Stimulated activated CD8-positive, alpha-beta memory T cell treated with anti-CD3 and anti-CD28 coated beads, Interleukin-15, amount 100 ng/mL, for 4 hours (primary cell): ENCODE measurements at regions not wholly inside any gene's neighbourhood (a gene's known extent, or its start where the extent isn't known, plus 50 kb on each side); places are given as distances from the start of the nearest gene placed in this dataset.
"Not testable (repeated sequence)": the region's sequence is repeated elsewhere in the genome, so short reads cannot be mapped to it uniquely, and the experiment has no call there.

ENCODE experiments used
- DNase-seq, 2 donors: peaks; one replicate each; pipeline ENCODE4 v3.0.0-alpha.2; 2020; ENCODE audit warnings: low read depth in 2 of 2

GRCh38 chr6:8361259-8361658, 74.1 kb downstream of the SLC35B3 start:
- no peak for DNase-seq

DNA sequence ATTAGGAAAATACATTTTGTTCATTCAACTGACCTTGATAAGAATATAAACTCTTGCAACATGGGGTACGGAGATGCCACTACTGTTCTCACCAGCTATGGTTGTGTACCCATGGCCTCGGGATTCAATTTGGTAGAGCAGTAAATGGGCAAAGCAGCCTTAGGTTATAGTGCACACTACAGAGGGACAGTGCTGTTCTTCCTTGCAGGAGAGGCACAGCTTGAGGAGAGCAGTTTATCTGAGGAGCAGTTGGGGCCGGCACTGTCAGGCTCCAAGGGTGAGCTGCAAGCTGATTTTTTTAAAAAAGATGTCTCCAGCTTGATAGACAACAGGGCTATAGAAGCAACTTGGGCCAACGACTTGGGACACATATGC, 82.4 kb downstream of the SLC35B3 start:
- DNase-seq, result no peak

DNA sequence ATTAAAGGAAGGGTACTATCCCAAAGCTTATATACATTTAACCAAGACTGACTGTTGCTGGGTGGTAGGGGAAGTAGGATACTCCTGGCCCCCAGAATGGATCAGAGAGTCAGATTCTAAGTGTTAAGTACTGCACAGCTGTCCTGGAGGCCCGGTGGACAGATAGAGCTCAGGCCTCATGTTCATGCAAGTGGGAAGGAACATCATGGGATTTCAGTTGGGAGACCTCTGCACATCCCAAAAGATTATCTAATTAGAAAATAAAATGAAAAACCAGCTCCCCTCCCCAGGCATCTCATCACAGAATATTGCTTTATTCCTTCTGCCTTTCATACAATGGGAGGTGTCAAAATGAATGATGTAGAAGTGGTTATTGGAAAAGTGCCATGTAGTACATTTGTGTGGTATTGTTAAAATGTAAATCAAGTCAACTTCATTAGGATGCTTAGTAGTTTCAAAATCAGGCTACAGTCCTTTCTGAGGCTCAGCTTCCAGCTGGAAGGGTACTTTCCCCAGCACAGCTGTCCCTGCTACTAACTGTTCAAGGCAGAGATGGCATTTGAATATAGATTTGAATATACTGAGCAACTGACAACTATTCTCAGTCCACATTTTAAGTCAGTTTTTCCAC, 82.9 kb downstream of the SLC35B3 start:
- no peak for DNase-seq

GRCh38 chr6:8343600-8343999, 91.7 kb downstream of the SLC35B3 start:
- DNase-seq, result no peak

DNA sequence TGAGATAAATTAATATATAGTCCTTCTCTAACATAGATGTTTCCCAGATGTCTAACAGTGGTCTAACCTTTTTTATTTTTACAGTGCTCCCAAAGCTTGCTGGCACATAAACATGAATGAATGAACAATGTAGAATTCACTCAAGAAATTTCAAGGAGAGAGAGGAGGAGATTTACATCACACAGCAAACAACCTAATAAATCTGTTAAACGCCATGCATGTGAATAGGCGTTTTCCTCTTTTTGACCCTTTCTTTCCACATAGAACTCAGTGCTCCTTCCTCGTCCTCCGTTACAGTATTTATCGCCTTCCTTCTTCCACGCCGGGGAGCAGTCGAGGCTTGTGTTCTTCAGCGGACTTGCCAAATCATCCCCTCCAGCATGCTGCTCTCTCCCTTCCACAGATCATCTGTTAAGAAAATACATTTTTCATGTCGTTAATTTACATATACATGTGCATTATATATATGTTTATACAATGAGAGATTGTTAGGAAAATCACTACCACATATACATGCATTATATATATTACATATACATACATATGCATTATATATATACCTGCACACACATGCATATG, 93.0 kb downstream of the SLC35B3 start:
- DNase-seq, result no peak

GRCh38 chr6:8337147-8337546, 98.2 kb downstream of the SLC35B3 start:
- no peak for DNase-seq

DNA sequence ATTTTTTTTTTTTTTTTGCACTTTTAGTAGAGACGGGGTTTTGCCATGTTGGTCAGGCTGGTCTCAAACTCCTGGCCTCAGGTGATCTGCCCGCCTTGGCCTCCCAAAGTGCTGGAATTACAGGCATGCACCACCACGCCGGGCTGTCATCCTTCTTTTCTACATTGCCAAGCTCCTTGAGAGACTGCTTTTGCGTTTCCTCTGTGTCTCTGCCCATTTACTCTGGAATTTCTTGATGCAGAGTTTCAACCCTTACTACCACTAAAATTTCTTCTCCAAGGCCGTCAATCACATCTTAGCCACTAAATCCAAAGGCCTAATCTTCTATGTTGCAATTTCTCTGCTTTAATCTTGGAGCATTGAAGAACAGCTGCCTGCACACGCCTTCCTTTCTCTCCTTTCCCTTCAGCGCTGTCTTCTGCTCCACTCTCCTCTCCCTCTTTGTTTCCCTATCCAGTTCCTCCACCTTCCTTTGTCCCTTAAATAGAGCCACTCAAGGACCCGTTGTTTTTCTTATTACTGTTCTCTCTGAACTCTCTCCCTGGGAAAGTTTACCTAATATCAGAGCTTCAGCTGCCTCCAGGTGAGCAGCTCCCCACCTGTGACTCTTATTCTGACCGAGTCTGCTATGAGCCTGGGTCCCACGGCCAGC, 98.8 kb downstream of the SLC35B3 start:
- DNase-seq, result no peak

GRCh38 chr6:8335896-8336295, 99.4 kb downstream of the SLC35B3 start:
- no peak for DNase-seq

- no peak for DNase-seq
These were observed 100.0 kb downstream of the SLC35B3 start for GRCh38 chr6:8335381-8335780.

GRCh38 chr6:8334113-8334512, 101.2 kb downstream of the SLC35B3 start:
- no peak for DNase-seq

DNA sequence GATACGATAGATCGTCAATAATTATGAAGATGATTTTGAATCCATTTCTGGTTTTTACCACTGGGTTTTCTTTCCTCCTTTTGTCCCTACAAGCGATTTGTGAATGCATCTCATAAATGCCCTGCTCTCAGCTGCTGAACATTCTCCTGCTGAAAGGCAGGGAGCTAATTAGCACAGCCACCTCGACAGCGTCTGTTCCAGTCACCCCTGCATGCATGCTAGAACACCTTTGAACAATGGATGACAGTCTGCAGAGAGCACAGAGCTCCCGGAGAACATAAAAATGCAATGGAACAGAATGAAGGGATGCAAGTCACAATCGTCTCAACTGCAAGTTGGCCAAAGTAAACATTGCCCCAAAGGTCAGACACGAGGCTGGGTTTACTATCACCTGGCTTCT, 105.8 kb downstream of the SLC35B3 start:
- no peak for DNase-seq

DNA sequence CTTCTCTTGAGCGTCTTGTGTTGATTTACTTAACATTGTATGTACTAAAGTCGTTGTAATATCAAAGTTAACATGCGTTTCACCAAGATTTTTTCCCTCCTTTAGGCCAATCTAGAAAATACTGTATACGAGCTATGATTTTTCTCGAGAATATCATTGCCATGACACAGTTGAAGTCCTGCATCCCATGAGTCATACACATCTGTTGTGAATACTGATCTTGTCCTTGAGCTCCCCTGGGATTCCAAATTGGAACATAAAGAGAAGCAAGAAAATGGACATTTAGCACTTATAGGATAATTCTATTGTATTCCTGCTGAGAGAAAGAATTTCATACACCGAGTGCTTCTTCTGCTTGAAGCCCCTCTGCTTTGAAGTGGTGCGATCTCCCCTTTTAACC, 109.6 kb downstream of the SLC35B3 start:
- no peak for DNase-seq

- DNase-seq, result no peak
These were observed 112.7 kb downstream of the SLC35B3 start for GRCh38 chr6:8322659-8323058.

DNA sequence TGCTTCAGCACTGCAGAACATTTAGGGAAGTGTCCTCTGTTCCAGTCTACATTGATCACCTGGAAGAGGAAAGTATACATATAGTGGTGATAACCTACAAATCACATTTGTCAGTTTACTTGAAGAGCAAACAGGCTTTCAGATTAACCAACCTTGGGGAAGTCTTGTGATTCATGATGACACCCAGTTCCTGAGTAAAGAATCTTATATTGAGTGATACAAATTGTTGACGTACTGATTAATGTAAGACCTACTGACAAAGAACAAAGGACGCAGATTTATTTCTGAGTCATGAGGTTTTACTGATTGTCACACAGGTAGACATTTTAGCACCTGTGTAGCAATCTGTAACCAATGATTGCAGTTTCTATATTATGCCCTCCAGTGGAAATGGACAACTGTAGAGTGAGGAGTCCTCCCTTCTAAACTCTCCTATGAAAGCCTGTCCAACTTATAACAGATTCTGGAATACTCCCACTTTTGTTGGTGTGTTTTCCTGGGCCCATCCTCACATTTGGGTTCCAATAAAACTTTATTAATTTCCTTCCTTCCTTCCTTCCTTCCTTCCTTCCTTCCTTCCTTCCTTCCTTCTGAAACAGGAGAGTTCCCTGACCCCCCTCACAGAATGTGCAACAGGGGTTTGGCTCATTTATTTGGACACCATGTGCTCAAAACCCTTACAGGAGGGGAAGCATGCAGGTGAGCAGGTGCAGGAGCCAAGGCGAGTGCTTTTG, 113.5 kb downstream of the SLC35B3 start:
- DNase-seq, result no peak

DNA sequence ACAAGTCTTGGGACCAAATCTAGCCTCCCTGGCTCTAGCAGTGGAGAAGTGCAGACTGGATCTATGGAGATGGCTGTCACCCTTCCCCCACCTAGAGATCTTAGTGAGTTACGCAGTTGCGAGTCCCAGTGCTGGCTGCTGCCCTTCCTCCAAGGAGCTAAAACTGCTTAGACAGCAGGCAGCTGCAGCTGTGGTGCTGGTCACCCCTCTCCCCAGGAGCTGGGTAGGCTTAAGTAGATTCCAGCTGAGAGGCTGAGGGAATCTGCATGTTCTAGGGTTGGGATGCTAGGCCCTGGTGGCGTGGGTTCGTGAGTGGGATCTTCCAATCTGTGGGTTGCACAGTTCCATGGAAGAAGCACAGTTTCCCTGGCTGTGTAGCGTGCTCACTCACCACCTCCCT, 120.2 kb downstream of the SLC35B3 start:
- no peak for DNase-seq

DNA sequence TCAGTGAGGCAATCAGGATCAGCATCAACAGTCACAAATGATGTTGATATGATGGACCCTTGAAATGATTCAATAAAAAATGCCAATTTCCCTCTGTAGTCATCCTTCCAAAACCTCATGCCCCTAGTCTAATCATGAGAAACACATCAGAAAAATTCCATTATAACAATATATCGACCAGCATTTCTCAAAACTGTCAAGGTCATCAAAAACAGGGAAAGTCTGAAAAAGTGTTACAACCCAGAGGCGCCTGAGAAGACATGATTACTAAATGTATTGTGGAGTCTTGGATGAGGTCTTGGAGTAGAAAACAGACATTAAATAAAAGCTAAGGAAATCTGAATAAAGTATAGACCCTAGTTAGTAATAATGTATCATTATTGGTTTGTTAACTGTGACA, 133.8 kb downstream of the SLC35B3 start:
- DNase-seq, result no peak

DNA sequence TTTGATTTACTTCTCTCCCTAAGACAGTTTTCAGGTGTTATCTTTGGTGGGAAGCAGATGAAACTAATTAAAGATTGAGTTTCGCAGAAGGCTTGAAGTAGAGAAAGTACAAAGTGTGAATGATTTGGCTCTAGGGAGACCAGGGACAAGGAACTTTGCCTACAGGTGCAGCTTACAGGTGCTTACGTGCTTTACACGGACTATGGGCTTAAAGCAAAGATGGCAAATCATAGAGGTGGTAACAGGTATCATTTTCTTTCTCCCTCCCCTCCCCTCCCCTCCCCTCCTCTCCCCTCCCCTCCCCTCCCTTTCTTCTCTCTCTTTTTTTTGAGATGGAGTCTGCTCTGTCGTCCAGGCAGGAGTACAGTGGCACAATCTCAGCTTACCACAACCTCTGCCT, 136.3 kb downstream of the SLC35B3 start:
- no peak for DNase-seq

- not testable (repeated sequence) for DNase-seq
These were observed 152.4 kb downstream of the SLC35B3 start for GRCh38 chr6:8282946-8283345.

DNA sequence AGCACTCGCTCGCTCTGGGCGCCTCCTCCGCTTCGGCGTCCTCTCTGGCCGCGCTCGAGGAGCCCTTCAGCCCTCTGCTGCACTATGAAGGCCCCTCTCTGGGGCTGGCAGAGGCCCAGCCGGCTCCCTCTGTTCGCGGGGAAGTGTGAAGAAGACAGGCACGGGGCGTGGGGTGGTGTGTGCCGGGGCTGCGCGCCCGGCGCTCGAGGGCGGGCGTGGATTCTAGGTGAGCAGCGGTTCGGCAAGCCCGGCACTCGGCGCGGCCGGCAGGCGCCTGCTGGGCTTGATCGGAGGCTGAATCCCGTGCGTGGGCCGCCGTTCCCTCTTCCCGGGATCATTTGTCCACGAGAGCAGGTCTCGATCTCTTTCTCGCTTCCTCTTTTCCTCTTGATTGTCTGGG, 153.0 kb downstream of the SLC35B3 start:
- DNase-seq, result no peak

GRCh38 chr6:8279041-8279805, 156.1 kb downstream of the SLC35B3 start:
- no peak for DNase-seq

GRCh38 chr6:8278562-8278961, 156.8 kb downstream of the SLC35B3 start:
- DNase-seq, result no peak

GRCh38 chr6:8277769-8278168, 157.6 kb downstream of the SLC35B3 start:
- no peak for DNase-seq
